Umbilical cord (tissue), 1 donor: ENCODE measurements at regions not wholly inside any gene's neighbourhood (a gene's known extent, or its start where the extent isn't known, plus 50 kb on each side); places are given as distances from the start of the nearest gene placed in this dataset.

Experiments
- DNase-seq: peaks from one replicate; pipeline ENCODE4 v3.0.0-alpha.2; 2015; ENCODE audit warnings: low spot score

- no peak for DNase-seq
Observed at GRCh38 chr6:154885214-154885613, 109.9 kb upstream of the TIAM2 start.

GRCh38 chr6:154886016-154886415 is 109.1 kb upstream of the TIAM2 start:
- no peak for DNase-seq

DNA sequence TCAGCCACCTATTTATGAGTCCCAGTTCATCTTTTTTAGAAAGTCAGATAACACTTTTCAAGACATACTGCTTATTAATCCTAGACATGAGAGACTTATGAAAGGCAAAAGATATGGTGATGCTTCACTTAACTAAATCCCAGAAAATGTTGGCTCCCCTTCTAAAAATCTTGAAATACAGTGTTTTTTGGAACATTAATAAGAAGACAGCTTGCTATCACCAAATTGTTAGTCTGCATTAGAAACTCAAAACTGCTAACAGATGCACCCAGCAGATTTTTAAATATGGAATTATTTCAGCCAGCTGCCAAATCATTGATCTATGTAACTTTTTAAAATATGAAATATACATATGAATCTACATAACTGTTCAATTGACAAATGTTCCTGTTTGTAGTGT is 108.6 kb upstream of the TIAM2 start:
- DNase-seq = peak; percentile 47

- no peak for DNase-seq
Observed at GRCh38 chr6:154887051-154887450, 108.1 kb upstream of the TIAM2 start.

DNA sequence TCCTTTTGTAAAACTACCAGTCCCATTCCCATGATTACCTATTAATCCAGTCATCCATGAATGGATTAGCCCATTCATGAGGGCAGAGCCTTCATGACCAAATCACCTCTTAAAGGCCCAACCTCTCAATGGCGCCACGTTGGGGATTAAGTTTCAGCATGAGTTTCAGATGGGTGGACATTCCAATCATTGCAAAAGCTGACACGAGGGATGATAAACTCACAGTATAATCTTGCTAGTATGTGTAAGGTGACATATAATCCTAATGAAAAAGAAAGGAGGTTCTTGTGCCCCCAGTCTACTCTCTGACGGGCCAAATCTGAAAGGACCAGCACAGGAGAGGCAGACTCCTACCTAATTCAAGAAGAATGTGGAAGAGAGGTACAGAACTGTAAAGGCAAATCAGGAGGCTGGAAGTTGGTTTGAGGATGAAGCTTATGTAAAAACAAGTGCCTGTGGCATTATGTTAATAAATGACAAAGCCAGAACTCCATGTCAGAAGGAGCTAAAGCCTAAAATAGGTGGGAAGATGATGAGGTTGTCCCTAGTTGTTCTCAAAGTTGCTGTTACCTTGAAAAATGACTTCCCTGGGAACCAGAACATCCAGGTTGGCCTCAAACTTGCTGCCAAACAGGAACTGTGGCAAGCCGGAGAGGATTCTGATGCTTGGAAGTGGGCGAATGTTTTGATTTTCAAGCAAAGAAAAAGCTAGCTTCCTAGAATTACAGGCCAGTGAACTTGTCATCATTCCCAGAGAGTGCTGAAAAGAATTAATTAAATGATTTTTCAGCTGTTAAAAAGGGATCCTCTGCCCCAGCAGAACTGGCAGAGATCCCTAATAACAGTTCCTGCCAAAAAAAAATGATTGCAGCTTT is 106.5 kb upstream of the TIAM2 start:
- no peak for DNase-seq

DNA sequence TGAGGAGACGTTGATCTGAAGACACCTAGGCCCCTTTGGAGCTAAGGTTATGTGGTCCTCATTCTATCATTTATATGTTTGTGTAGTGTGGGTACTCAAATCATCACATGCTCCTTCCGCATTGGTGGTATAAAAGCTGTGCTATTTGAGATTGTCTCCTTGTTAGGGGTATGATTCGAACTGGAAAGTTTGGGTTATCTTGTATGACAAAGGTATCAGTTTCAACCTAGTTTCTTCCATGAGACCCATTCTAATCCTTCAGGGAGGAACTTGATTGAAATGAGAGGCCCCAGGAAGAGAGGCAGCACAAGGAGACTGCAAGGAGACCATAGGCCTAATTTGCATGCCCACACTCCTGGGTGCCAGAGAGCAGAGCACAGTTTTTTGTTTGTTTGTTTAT is 104.2 kb upstream of the TIAM2 start:
- DNase-seq = no peak

DNA sequence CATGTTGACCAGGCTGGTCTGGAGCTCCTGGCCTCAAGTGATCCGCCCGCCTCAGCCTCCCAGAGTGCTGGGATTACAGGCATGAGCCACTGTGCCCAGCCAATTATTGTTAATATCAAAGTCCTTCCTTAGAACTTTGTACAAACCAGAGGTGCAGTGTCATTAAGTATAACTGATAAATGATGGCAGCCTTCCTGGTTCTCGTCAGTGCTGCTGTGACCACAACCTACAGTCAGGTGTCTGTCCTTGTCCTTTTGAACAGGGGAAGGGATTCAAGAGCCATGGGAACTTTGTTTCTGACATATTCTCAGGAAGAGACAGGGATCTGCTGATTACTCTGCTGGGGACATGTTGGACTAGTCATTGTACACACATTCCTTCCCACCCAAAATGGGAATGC is 103.2 kb upstream of the TIAM2 start:
- DNase-seq = no peak

GRCh38 chr6:154893917-154894316 is 101.2 kb upstream of the TIAM2 start:
- peak; percentile 67 for DNase-seq

DNA sequence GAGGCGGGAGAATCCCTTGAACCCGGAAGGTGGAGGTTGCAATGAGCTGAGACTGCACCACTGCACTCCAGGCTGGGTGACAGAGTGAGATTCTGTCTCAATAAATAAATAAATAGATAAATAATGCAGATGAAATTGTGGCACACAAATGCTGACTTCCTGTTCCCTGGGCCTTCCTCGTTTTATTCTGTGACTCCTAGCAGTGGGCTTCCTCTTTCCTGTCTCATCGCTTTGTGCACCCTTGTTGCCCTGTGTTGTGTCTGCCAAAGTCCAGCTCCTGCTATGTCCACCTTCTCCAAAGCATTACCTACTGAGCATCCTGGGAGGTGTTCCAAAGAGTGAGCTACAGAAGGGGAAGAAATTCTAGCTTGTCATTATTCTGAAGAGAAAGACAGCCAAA is 100.2 kb upstream of the TIAM2 start:
- DNase-seq = no peak

DNA sequence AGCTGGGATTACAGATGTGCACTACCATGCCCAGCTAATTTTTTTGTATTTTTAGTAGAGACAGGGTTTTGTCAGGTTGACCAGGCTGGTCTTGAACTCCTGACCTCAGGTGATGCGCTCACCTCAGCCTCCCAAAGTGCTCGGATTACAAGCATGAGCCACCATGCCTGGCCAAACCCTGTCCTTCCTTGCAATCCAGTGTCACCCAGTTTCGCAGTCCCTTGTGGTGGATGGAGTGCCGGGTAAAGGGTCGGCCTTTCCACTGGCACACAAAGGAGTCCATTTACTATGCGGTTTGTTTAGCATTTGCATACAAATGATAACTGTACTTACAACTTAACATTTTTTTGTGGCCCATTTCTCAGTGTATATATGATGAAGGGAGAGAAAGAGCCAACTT is 99.3 kb upstream of the TIAM2 start:
- no peak for DNase-seq

GRCh38 chr6:154898821-154899220 is 96.3 kb upstream of the TIAM2 start:
- DNase-seq = no peak

- no peak for DNase-seq
Observed at GRCh38 chr6:154899824-154900463, 95.2 kb upstream of the TIAM2 start.

- no peak for DNase-seq
Observed at GRCh38 chr6:154901876-154902552, 93.1 kb upstream of the TIAM2 start.

DNA sequence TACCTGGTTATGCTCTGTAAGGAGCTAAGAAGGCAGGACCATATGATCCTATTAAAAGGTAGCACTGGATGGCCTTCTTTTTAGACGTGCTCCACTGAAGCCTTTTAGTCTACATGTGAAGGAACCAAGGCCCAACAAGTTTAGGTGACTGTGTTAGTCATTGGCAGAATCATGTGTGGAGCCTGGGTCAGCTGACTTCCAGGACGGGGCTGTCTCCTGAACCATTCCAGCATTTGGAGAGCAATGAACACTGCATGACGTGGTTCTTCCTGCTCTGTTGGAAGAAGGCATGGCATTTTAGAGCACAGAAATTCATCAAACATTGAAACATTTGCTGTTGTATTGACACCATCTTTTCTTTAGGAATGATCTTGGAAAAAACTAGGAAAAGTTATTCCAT is 87.8 kb upstream of the TIAM2 start:
- no peak for DNase-seq

DNA sequence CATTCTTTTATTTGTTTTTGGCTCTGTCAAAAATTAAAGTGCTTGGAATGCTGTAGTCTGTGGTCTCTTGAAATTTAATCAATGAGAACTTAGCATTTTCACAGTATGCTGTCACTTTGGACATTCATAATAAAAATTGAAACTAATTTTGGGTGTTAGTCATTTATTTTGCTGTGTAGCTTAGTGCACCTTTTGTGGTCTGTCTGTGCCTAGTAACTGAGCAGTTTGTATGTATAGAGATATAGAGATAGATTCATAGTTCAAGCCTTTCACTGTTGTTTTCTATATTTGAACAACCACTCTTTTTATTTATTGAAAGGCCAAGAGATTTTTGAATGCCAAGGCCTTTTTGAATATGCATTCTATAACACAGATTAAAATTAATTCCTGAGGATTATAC is 86.4 kb upstream of the TIAM2 start:
- no peak for DNase-seq

- no peak for DNase-seq
Observed at GRCh38 chr6:154909311-154909710, 85.8 kb upstream of the TIAM2 start.

GRCh38 chr6:154909821-154910220 is 85.3 kb upstream of the TIAM2 start:
- no peak for DNase-seq

GRCh38 chr6:154914288-154914687 is 80.8 kb upstream of the TIAM2 start:
- DNase-seq = no peak

DNA sequence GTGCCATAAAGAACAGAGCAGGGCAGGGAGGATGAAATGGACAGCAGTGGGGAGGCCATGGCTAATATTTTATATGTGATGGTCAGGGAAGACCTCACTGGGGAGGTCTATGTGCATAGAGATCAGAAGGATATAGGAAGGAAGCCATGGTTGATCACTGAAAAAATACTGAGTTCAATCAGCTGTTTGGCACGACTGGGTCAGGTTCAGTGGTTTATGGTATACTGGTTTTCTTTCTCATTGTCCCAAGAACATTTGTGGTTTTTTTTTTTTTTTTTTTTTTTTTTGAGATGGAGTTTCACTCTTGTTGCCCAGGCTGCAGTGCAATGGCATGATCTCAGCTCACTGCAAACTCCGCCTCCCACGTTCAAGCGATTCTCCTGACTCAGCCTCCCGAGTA is 78.3 kb upstream of the TIAM2 start:
- DNase-seq = no peak

DNA sequence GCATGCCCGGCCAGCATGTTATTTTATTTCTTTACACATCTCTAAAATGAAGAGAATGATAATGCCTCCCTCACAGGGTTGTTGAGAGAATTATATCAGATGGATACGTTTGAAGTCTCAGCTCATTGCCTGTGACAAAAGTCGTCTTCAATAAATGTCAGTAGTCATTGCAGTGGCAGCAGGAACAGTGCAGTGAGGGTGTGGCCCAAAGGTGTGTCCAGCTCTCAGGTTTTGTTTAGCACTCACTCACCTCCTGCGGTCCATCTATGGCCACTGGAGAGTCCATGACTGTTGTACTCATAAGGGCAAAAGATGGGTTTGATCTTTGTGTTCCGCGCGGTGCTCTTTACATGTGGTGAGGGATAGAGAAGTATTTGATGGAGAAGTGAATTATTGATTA is 77.2 kb upstream of the TIAM2 start:
- DNase-seq = no peak

- DNase-seq = no peak
Observed at GRCh38 chr6:154919806-154920205, 75.3 kb upstream of the TIAM2 start.

GRCh38 chr6:154920495-154921200 is 74.5 kb upstream of the TIAM2 start:
- DNase-seq = no peak
